ENCODE measurements at regions not wholly inside any gene's neighbourhood (a gene's known extent, or its start where the extent isn't known, plus 50 kb on each side); places are given as distances from the start of the nearest gene placed in this dataset.
A peak's percentile ranks its signal among the peaks of the same experiment; 100 is the strongest.

GRCh38 chr22:22745225-22746060 lies 101.0 kb downstream of the GGTLC2 start:
- no peaks in the 10 kb centered on the region for H3K36me3 ChIP-seq (replicated peaks in 1 of 2; ENCODE audit: control insufficient read depth in 1 of 2, insufficient read depth in 2 of 2, low read length in 2 of 2)
- no peak overlapping the region for H2AFZ ChIP-seq (ENCODE audit: low read length)
- H3K27me3 ChIP-seq (ENCODE audit: control insufficient read depth in 1 of 2, insufficient read depth in 2 of 2, low read length in 2 of 2): peaks cover 0 to 17% of the 10 kb centered on the region in 2 experiments; a peak in 3 of 5 replicates
- no peak overlapping the region for H3K9ac ChIP-seq (ENCODE audit: insufficient read depth, low read depth, low read length)
- H3K4me3 ChIP-seq (replicated peaks in 1 of 3; ENCODE audit: insufficient read depth in 1 of 3, low read depth in 2 of 3, low read length in 3 of 3): no peak overlapping the region
- POLR2A ChIA-PET: no interaction called here
- no TSS peak for BruUV-seq (replicated peaks)
- DNase-seq (ENCODE audit: low spot score) (peak; percentile 5), ATAC-seq (peak; percentile 88), FAIRE-seq (no peak)
- H3K4me2 ChIP-seq (ENCODE audit: low read depth, low read length): no peak overlapping the region
- WGBS (ENCODE audit: low lambda C conversion rate): 3% methylated on average over 7 of the region's 8 CpGs
- TF ChIP-seq ZNF513 (CRISPR knock-in tag; conservative IDR thresholded peaks at IDR 0.05): no peak
- TF ChIP-seq, protein P1, sequence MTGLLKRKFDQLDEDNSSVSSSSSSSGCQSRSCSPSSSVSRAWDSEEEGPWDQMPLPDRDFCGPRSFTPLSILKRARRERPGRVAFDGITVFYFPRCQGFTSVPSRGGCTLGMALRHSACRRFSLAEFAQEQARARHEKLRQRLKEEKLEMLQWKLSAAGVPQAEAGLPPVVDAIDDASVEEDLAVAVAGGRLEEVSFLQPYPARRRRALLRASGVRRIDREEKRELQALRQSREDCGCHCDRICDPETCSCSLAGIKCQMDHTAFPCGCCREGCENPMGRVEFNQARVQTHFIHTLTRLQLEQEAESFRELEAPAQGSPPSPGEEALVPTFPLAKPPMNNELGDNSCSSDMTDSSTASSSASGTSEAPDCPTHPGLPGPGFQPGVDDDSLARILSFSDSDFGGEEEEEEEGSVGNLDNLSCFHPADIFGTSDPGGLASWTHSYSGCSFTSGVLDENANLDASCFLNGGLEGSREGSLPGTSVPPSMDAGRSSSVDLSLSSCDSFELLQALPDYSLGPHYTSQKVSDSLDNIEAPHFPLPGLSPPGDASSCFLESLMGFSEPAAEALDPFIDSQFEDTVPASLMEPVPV (CRISPR knock-in tag; IDR thresholded peaks at IDR 0.05): no peak
- TF ChIP-seq STAG1 (CRISPR knock-in tag; IDR thresholded peaks at IDR 0.05): peak; percentile 26; the same call in 1 of the 2 replicates
- TF ChIP-seq, protein P2, sequence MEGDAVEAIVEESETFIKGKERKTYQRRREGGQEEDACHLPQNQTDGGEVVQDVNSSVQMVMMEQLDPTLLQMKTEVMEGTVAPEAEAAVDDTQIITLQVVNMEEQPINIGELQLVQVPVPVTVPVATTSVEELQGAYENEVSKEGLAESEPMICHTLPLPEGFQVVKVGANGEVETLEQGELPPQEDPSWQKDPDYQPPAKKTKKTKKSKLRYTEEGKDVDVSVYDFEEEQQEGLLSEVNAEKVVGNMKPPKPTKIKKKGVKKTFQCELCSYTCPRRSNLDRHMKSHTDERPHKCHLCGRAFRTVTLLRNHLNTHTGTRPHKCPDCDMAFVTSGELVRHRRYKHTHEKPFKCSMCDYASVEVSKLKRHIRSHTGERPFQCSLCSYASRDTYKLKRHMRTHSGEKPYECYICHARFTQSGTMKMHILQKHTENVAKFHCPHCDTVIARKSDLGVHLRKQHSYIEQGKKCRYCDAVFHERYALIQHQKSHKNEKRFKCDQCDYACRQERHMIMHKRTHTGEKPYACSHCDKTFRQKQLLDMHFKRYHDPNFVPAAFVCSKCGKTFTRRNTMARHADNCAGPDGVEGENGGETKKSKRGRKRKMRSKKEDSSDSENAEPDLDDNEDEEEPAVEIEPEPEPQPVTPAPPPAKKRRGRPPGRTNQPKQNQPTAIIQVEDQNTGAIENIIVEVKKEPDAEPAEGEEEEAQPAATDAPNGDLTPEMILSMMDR (CRISPR knock-in tag; IDR thresholded peaks at IDR 0.05): peak; percentile 76
- CTCF ChIA-PET (ENCODE audit: low intra/inter-chr PET ratio, low total read pairs): no interaction called here
- intact Hi-C loops (cut with micrococcal nuclease; ENCODE audit: unreplicated experiment): no loop called here
- no peaks in the 10 kb centered on the region for H3K79me2 ChIP-seq (ENCODE audit: insufficient read depth, low read length)
- H3K9me3 ChIP-seq (ENCODE audit: low read length): no peaks in the 10 kb centered on the region
- no peaks in the 10 kb centered on the region; the same call in 1 of the 2 replicates for H4K20me1 ChIP-seq (ENCODE audit: insufficient read depth, low read length)
- no peaks in the 10 kb centered on the region for H3K4me1 ChIP-seq (ENCODE audit: insufficient read depth, low read length)
- no peak overlapping the region for H3K27ac ChIP-seq (ENCODE audit: extremely low read length, insufficient read depth, low read length)
- in situ Hi-C loops (cut with HindIII; ENCODE audit: extremely low pct_ligation_motif_present, low pct_unique_long_range_greater_than_20kb): no loop called here

Data from HepG2 (cell line).